SKM-1 (cell line): ENCODE measurements at regions not wholly inside any gene's neighbourhood (a gene's known extent, or its start where the extent isn't known, plus 50 kb on each side); places are given as distances from the start of the nearest gene placed in this dataset.

Source experiments
- DNase-seq: peaks from one replicate; lab custom pipeline; 2025; ENCODE audit not compliant: unreplicated experiment; lab: John Stamatoyannopoulos, UW

- DNase-seq = no peak
Observed at GRCh38 chr20:22781869-22782268, 197.5 kb upstream of the FOXA2 start.

DNA sequence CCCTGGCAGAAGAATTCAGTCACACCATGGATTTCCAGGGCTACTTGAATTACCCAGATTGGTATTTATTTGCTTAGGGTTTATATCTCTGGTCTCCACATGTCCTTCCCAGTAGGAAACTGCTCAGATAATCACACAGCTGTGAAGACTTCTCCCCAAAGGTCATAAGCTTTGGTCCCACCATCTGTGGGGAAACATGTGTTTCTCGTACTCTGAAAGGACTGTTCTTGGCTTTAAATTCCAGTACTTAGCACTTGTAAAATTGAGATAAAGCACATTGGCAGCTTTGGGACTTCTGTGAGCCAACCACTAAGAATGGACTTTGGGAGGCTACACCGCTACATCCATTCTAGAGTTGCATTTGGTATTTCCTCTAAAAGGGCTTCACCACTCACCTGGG is 205.3 kb upstream of the FOXA2 start:
- DNase-seq = no peak

- DNase-seq = no peak
Observed at GRCh38 chr20:22791396-22791795, 207.0 kb upstream of the FOXA2 start.

DNA sequence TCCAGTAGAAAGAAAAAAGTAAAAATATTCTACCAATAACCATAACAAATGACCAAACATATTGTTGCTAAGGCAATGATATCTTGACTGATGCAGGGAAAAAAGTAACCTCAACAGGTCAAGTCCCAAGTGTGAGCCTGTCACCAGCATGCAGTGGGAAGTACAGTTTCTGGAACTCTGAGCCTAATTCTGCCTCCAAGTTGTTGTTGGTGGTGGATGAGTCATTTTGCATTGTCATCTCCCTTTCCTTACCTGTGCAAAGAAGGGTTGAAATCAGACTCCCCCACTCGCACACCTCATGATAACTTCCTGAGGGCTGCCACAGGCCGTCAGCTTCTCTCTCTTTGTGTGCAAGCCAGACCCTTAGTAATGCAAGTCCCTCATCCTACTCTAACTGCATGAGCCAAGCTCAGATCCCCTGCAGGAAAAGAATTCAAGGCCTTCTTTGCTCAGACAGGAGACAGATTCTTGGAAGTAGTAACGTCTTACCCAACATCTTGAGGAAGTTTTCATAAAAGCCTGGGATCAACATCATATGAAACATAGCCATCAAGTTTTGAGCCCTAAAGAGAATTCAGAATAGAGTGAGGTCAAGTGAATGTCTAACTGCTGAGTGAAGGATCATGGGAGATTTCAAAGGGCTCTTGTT is 207.6 kb upstream of the FOXA2 start:
- DNase-seq = no peak

DNA sequence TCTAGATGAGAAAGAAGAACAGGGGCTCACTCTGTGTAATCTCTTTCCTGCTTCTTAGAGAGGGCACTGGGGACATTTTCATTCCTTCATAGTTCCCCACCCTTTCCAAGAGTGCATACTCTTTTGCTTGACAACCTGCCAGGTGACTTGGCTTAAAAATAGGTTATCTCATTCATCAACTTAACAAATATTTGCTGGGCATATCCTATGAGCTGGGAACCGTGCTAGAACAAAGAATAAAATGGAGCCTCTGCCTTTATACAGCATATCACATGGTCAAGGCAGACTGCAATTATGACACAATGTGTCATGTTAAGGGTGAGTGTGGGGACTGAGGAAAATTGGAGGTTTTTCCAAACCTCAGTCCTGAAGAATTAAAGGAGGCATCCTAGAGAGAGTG is 209.8 kb upstream of the FOXA2 start:
- no peak for DNase-seq

DNA sequence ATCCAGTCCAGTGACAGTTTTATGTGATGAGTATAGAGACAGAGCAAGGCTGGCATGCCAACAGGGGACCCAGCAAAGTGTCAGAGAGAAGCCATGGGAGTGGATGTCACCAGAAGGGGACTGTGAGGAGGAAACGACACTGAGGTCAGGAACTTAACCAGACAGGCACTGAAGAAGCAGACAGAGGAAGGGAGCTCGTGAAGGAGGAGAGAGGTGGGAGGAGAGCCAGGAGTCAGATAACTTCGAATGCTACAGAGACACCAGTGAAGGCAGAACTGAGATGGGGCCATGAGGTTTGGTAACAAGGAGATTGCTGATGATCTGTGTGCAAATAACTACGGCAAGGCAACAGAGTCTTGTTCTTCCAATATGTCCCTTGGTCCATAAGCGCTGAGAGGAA is 211.1 kb upstream of the FOXA2 start:
- DNase-seq = no peak

DNA sequence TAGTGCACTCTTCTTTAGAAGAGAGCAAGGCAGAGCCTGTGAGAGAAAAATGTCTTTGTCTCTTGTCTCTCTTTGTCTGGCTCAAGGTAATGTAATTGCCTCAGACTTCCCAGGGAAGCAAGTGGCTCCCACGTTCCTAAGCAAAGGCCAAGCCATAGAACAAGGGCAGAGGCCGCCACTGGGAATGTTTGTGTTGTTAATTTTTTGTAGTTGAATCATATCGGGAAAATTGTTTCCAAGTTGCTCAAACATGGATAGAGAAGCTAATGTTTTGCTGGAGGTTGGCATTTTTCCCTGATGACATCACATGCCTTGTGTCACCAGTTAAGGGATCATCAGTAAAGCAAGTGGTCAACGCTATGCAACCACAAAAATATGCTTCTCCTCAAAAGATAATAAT is 211.5 kb upstream of the FOXA2 start:
- DNase-seq = no peak

GRCh38 chr20:22796469-22797077 is 212.2 kb upstream of the FOXA2 start:
- DNase-seq = no peak

DNA sequence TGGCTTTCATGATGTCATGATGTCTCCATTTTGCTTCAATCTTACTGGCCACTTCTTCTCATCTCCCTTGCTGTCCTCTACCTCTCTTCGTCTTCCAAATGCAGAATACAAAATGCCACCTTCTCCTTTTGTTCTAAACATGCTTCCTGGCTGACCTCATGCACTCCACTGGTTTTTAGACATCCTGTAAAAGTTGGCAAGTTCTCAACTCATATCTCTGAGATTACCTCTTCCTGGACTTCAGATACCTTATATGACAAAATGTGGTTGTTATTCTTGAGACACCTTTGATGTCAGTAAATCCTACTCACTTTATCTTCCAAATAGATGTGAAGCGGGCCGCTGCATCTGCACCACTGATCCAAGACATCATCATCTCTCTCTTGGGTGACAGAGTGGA is 212.7 kb upstream of the FOXA2 start:
- no peak for DNase-seq

DNA sequence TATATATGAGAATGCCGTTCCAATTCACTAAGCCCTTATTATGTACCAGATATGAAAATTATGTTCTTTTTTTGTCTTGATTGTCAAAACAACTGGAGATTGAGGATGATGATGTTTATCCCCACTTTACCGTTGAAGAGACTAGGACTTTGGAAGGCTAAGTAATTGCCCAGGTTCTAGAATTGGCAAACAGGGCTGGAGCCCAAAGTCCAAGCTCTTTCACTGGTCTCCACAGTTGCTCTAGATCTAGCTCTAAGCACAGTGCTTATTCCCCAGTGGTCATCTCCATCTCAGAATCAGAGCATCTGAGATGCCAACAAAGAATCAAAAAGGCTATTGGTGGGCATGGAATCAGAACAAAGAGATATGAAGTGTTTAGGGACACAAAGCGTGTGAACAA is 215.3 kb upstream of the FOXA2 start:
- no peak for DNase-seq

DNA sequence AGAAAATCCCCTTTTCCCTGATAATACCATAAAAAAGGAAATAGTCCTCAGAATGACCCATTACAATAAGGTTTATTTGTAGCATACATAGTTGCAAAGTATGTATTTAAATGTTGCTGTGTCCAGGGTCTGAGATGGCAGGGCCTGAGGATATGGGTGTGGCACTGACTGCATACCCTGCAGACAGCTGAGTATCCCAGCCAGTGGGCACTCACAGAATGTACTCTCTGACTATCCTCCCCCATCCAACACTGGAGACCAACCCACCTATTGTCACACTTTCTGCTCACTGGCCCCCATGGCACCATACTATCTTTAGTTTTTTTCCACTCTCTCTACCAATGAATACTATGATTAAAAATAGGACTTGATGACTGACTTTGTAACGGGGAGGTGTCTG is 215.8 kb upstream of the FOXA2 start:
- no peak for DNase-seq

DNA sequence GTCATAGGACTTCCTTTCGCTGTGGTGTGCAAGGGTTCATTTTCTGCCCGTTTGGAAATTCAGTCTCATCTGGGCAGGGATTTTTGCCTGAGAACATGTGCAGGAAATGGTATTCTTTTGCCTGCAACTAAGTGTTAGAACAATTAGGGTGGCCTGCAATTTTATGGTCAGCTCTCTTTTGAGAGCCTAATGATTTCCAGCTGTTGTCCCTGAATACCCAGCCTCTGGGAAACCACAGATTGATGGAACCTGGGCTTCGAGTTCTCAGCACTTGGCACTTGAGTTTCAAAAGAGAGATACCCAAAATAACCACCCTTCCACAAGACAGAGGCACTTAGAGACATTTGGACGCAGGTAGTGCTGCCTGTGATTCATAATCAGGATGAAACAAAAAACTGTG is 217.2 kb upstream of the FOXA2 start:
- DNase-seq = no peak

DNA sequence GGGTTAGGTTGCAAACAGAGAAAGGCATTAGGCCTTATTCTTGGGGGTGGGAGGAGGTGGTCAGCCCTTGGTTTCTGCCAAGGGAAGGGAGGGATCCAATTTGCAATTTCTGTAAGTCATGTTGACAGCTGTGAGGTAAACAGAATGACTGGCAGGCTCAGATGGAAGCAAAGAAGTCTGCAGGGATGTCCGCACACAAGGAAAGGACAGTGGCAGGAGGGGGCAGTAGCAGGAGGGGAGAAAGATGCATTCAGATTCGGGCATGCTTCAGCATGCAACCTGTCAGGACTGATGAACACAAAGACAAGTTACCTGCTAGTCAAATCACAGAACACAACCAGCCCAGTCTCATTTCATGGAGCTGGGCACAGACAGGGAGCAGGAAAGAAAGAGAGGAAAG is 217.9 kb upstream of the FOXA2 start:
- DNase-seq = no peak

DNA sequence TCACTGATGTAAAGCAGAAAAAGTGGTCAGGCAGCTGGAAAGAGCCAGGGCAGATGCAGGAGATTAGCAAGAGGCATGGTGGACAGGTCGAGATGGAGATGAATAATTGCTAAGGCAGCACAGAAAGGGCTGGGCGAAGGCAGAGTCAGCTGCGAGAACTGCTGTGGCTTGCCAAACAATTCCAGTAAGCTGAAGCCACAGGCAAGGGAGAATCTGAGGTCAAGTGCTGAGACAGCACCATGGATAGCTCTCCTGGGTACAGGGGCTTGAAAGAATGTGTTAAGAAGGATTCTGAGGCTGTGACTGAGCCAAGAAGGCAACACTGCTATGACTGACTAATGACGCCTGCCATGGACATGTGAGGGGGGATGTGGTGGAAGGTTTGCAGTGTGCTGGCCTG is 220.8 kb upstream of the FOXA2 start:
- DNase-seq = no peak

GRCh38 chr20:22805996-22806395 is 221.6 kb upstream of the FOXA2 start:
- no peak for DNase-seq

- no peak for DNase-seq
Observed at GRCh38 chr20:22807045-22807444, 222.7 kb upstream of the FOXA2 start.

DNA sequence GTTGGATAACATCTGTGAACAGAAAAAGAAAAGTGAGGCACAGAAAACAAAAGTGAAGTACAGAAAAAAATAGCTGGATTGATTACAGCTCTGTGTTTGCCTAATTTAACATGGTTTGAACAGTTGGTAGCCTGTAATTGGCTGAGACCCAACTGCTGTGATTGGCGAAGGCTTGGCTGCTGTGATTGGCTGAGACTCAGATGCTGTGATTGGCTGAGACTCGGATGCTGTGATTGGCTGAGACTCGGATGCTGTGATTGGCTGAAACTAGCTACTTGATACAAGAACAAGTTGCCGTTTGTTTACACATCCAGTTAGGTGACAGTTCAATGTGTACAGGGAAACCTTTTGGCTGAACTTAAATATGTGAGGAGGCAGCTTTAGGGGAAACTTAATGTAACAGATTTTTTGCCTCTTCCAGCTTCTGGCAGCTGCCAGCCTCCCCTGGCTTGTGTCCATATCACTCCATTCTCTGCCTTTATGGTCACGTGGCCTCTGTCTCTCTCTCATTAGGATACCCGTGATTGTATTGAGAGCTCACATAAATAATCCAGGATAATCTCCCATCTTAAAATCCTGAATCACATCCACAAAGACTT is 223.4 kb upstream of the FOXA2 start:
- no peak for DNase-seq

DNA sequence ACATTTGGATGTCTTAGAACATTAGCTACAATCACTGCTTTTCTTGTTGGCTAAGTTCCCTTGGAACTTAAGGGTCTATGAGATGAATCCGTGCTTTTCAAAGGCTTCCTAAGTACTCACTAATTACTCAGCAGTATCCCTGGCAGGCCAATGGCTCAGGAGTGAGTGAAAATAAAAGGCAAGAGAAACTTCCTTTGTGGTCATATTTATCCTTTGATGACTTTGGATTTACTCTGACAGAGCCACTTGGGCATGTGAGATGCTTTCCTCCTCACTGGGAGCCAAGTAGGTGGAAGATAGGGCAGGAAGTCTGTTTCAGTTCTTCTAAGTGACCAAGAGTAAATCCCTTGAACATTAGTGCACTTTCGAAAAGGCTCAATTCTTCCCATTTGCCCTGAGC is 224.3 kb upstream of the FOXA2 start:
- no peak for DNase-seq

DNA sequence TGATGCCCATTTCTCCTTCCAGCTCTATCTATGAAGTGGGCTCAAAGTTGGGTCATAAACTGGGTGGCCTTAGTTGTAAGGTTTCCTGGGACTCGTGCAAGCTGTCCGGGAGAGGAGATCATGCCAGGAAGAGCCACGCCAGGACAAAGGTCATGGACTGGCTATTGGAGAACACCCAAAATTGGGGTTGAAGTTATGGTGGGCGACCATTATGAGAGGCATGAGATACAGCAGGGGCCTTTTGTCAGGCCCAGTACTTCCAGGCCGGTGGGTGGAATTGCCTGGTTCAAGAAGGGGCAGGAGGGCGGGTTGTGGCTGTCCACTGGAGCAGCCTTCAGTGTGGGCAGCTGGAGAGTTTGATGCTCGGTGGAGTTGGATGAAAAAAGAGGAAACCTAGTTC is 225.1 kb upstream of the SSTR4 start:
- no peak for DNase-seq

DNA sequence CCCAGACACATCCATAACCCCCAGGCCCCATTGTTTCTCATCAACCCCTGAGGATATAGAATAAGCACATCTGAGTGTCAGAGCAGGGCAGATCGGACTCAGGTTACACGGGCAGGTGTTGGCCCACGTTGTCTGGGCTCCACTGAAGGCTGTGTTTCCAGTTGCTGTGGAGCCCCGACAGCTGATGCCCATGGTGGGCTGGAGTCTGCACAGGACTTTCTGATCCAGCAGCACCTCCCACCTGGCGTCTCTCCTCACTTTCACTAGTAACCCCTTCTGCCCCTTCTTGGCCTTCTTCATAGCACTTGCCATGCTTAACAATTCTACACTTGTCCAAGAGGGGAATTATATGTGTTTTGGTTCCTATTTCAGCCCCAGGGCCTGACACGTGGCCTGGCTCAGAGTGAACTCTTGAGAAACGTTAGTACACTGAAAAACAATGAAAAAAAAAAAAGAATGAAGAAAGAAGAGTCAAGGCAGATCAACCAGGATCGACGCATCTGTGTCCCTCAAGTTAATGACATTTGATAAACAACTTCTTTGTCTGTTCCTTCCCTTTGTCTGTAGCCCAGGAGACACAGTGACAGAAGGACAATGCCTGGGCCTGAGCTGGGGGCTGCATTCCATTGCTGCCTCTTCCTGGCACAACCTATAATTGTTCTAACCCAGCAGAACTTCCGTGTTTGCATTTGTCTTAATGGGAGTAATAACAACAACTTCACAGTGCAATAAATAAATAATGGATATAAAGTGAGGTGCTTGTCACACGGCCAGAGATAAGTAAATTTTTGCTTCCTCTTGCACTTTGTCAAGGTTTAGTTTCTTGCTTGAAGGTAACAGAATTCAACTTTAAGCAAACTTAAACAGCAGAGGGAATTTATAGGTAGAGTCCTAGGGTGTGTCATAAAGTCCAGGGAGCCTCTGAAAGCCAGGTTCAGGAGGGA is 224.2 kb upstream of the SSTR4 start:
- no peak for DNase-seq

GRCh38 chr20:22814471-22815205 is 220.5 kb upstream of the SSTR4 start:
- DNase-seq = no peak
